ENCODE measurements at regions not wholly inside any gene's neighbourhood (a gene's known extent, or its start where the extent isn't known, plus 50 kb on each side); places are given as distances from the start of the nearest gene placed in this dataset.
"Not testable (repeated sequence)": the region's sequence is repeated elsewhere in the genome, so short reads cannot be mapped to it uniquely, and the experiment has no call there.

GRCh38 chr15:69707241-69707640, 254.6 kb downstream of the RPLP1 start:
- DNase-seq = not testable (repeated sequence)

DNA sequence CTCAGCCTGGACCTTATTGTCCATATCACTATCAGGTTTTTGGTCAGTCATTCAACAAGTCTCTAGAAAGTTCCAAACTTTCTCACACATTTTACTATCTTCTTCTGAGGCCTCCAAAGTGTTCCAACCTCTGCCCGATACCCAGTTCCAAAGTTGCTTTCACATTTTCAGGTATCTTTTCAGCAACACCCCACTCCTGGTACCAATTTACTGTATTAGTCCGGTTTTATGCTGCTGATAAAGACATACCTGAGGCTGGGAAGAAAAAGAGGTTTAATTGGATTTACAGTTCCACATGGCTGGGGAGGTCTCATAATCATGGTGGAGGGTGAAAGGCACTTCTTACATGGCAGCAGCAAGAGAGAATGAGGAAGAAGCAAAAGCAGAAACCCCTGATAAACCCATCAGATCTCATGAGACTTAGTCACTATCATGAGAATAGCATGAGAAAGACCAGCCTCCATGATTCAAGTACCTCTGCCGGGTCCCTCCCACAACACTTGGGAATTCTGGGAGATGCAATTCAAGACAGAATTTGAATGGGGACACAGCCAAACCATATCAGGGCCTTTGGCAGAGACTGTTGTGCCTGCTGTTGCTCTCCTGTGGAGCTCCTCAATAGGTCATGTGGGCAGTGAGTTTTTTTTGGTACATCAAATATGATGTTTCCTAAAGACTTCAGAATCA, 256.0 kb downstream of the RPLP1 start:
- not testable (repeated sequence) for DNase-seq

DNA sequence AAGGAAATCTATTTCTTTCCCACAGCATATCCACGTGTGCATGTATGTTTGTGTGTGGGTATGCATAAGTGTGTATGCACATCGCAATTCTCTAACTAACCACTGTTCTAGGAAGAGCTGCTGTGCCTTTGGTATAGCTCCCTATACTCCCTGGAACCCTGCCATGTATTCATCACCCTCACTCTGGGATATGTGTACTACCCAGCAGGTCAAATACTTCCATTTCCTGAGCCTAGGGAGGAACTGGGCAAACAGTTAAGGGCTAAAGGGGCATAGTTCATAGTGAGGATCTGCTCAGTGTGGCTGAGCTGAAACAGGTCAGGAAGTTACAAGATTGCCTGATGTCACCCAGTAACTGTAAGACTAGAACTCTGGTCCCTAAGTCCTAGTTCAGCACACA, 260.4 kb downstream of the RPLP1 start:
- DNase-seq = no peak

DNA sequence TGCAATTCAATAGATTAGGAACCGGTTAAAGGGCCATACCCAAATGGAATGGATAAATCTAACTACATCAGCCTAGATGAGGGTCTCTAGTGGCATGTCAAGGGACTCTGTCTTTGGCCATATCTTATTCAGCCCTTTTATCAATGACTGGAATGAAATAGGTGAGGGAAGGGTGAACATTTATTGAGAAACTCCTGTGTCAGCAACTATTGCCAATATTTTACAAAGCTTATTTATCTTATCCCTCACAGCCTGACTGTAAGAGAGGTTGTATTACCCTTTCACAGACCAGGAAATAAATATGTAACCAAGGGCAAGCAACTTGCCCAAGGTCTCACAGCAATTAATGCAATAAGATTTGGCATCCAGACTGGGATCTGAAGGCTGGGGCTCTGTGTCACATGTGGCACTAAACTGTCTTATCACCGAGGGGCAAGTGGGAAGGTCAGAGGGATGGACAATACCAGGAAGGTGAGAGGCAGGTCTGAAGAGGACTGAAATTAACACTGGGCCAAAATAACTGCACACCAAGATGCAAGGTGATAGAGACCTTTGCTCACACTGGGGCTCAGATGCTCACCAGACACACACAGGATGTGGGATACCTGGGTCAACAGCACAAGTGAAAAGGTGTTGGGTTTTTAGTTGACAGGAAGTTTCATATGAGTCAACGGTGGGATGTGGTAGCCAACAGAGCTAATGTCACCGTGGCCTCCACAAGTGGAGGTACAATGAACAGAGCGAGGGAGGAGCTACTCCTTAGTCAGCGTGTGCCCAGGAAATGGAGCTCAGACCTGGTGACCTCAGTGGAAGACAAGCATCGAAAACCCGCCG, 261.3 kb downstream of the RPLP1 start:
- DNase-seq = no peak

DNA sequence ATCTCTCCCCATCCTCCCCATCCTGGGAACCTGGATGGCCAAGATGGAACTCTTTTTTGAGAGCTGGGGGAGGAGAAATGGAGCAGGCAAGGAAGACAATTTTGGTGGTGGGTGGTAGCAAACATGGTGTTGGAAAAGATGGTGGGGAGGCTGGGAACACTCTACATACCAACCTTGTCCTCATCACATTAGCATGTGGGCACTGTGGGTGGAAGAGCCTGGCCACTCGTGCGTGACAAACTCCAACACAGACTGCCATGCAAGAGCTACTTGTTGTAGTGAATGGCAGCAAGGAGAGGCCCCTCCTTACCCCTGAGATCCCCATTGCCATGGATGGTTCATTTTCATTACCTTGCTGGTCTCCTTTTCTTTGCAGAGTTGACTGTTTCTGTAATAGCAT, 262.6 kb downstream of the RPLP1 start:
- no peak for DNase-seq

DNA sequence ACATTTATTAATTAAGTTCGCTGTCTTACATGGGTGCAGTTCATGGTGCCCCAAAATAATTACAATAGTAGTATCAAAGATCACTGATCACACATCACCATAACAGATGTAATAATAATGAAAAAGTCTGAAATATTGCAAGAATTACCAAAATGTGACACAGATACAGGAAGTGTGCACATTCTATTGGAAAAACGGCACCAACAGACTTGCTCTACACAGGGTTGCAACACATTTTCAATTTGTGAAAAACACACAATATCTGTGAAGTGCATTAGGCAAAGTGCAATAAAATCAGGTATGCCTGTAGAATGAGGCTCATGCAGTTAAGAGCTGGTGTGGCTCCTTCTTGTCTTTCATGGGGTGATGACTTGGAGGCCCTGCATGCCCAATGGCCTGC, 265.8 kb downstream of the RPLP1 start:
- DNase-seq = no peak

DNA sequence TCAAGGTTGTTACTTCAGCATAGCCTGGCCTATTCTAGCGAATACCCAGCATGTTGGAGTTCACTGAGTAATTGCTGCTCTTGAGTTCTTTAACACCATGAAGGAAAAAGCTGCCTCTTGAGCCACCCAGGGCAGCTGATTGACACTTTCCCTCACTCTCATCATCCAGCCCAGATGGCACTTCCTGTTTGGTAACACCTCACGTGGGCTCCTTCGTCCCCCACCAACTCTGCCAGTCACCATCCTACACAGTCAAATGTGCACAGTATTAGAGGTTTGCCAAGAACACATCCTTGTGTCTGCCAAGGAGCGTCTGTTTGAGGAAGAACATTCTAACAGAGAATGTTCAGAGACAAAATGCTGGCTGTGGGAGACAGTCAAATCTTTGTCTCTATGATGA, 266.3 kb downstream of the RPLP1 start:
- peak in 4 of 51 donors; percentile 15 to 45 (median 20) for DNase-seq

DNA sequence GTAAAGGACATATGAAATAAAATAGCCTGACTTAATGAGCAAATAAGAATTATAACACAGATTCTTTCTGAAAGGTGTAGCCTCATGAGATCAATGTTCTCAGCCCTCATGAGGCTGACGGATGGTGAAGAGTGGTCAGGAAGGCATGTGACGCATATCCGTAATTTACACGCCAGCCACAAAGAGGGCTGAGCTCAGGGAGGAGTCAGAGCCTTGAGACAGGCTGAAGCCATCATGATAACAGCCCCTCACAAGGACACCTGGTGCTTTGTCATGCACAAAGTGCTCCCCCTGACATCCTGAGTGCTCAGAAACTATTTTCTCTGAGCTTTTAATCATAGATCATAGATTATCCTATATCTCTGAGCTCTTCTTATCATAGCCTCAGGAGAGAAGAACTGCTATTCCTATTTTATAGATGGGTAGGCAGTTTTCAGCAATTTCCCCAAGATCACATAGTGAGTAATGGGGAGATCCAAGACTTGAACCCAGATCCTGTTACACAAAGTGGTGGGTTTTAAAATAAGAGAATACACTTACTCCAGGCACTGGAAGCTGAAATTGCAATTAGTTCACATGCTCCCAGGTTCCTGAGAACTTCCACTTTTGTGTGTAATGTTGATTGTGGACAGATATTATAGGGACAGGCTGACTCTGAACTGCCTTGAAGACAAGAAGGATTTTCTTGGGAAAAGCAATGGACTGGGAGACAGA, 267.1 kb downstream of the RPLP1 start:
- no peak for DNase-seq

GRCh38 chr15:69720536-69720935, 267.9 kb downstream of the RPLP1 start:
- DNase-seq = no peak

GRCh38 chr15:69722924-69723323, 270.3 kb downstream of the RPLP1 start:
- no peak for DNase-seq

DNA sequence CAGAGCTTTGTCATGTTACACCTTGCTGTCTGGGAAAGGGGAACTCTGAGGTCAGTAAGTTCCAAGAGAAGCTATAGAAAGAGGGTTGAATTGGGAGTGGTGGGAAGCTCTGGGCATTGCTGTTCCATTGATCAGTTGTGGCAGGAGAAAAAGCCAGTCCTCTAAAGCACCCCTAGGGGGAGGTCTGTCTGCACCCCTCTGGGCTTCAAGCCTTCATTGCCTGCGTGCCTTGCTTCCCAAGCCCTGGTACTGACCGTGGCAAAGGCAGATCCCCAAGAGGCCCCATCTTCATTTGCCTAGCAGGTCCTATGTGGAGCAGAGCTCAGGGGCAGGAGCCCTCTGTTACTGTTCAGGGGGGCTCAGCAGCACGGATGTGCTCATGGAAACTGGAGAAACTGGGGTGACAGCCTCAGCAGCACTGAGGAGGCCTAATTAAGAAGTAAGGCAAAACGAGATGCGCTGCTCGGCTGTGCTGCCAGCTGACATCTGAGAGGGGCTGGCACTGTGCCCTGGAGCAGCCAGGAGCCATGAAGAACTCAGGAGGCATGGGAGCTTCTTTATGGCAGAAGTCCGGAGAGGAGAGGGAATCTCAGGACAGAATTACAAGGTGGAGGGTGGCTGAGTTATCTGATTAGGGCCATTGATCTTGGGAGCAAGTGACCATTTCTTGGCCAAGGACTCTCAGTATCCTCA, 270.9 kb downstream of the RPLP1 start:
- no peak for DNase-seq

- DNase-seq = no peak
Measured at GRCh38 chr15:69724333-69724732, 271.7 kb downstream of the RPLP1 start.

DNA sequence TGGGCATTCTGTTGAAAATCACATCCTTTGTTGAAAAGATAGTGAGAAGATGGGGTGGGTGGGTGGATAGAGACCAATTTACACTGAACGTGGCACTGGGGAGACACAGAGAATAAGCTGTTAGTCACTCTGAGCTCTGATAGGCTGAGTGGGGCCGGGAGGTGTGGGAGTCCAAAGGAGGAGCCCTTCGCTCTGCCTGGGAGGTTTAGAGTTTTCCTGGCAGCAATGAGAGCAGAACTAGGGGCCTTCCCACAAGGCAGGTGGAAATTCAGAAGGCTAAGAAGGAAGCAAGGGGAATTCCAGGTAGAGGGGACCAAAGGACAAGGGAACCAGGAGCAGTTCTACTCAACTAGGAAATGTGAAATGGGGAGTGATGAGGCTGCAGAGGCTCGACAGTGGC, 272.7 kb downstream of the RPLP1 start:
- DNase-seq = no peak

DNA sequence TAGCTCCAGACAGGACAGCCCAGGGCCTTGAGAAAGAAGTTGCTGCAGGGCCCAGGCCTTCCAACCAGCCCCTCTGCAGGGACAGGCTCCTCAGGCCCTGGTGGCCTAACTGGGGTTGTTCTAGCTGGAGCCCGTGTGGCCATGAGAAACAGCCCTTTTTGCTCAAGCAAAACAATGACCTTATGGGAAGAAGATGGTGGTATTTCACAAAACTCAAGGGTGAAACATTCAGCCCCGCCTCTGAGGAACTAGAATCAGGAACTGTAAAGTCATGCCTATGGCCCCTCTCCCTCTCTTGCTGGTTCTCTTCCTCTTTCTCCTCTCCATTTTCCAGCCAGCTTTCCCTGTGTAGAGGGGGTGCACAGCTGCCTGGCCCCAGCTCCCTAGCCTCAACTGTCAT, 273.3 kb downstream of the RPLP1 start:
- no peak for DNase-seq

DNA sequence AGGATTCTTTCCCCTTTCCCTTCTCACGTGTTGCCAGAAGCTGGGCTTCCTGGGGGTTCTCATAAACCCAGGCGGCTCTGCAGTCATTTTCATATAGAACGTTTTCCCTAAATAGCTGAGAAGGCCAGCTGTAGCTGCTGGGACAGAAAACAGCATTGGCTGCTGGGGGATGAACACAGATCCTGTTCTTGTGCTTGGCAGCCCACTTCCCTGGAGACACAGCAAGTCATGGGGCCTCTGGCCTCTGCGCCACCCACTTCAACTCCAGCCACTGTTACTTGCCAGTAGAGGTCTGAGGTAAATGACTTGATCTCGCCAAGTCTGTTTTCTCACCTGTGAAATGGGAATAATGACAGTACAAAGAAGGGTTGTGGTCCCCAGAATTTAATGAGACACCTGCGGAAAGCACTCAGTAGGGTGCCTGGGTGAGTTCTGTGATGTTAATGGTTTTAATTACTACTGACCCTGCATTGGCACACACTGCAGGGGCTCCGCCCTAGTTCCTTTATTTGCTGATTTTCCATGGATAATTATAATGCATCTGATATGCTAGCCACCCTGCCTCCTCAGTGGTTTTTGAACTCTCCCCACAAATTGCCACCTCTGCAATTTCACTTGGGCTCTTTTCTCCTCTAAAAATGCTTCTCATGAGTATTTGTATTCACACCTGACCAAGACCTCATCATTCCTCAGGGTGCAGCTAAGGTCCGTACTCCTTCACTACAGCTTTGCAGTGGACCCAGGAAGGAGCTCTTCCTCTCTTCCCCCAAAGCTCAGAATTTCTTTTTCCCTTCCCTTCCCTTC, 274.7 kb downstream of the RPLP1 start:
- no peak for DNase-seq

GRCh38 chr15:69729167-69729748, 276.6 kb downstream of the RPLP1 start:
- peak in 3 of 51 donors; percentile 8 to 18 (median 10) for DNase-seq

DNA sequence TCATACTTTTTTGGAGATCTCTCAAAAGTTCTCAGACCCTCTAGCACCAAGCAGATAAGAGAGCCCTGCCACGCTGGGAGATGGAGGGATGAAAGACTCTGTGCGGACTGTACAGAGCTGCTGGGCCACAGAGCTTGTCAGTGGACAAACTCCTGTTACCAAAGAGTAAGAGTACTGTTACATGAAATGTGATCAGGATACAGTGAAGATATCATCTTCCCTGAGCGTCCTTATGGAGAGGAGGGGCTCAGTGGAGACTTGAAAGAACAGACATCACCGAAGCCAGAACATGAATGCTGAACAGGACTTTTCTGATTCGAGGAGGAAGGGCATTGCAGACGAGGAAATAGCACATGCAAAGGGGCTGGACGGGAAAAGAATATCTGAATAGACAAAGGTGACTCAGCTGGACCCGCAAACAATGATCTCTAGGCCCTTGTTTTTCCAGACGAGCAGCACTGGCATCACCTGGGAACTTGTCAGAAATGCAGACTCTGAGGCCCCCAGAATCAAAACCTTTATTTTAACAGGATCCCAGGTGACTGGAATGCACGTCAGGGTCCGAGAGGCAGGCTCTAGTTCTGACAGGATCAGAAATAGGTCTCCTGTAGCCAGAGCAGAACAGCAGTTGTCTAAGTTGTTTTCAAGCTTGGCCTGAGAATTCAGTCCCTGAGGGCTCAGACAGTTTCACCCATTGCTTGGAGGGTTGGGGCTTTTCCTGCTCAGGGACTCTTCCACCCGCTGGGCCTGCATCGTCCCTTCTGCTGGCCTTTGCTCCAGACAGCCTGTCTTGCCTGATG, 277.9 kb downstream of the RPLP1 start:
- no peak for DNase-seq

DNA sequence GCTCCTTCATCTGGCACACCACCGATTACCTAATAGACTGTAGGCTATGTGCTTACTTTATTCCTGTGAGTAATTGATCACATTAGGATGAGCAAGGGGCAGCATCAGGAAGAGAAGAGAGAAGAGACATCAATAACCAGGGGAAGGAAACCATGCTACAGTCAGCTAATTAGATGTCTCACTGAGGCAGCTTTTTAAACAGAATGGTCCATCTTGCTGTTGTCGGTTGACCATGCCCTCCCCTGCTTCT, 278.4 kb downstream of the RPLP1 start:
- DNase-seq = no peak

GRCh38 chr15:69731581-69731980, 279.0 kb downstream of the RPLP1 start:
- no peak for DNase-seq

- no peak for DNase-seq
Measured at GRCh38 chr15:69732133-69732532, 279.5 kb downstream of the RPLP1 start.
